Gastrocnemius medialis (tissue), 4 donors: ENCODE measurements at regions not wholly inside any gene's neighbourhood (a gene's known extent, or its start where the extent isn't known, plus 50 kb on each side); places are given as distances from the start of the nearest gene placed in this dataset.

Experiments used
- CTCF ChIP-seq, 5 experiments: fragments of 450-650 bp in 3 of 5; fragments of 200-600 bp in 2 of 5; sonication (generic) in 2 of 5; IDR thresholded peaks in 4 of 5; conservative IDR thresholded peaks in 1 of 5; 1 replicate in 4 of 5; 2 replicates in 1 of 5; pipeline ENCODE4 v1.5.1; 2016 to 2019; ENCODE audit warnings: antibody characterized with exemption in 5 of 5, mild to moderate bottlenecking in 3 of 5, moderate library complexity in 3 of 5
- POLR2A ChIP-seq, 2 donors: fragments of 450-650 bp; IDR thresholded peaks; one replicate each; pipeline ENCODE4 v1.6.1; 2017; ENCODE audit warnings: antibody characterized with exemption in 2 of 2, mild to moderate bottlenecking in 2 of 2, moderate library complexity in 2 of 2

DNA sequence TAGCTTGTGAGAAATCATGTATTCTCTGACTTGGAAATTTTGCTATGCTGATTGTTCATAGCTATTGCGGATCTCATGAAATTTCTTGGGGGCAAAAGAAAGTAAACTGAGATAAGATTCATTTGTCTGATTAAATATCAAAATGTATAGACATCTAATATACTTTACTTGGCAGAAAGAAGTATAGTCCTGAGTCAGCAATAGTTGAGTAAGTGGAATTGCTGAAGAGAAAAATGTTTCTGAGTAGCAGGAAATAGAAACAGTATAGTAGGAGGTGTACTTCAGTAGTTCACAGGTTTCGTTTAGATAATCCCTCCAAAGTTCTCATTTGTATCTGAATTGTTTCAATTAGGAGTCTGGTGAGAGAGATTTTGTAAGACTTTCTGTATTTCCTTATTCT is 705.9 kb downstream of the MCTP2 start:
- TF ChIP-seq CTCF (IDR thresholded peaks at IDR 0.05 in 4 of 5, conservative IDR thresholded peaks at IDR 0.05 in 1 of 5) (no peak), POLR2A (IDR thresholded peaks at IDR 0.05) (no peak)
